GM12878 (cell line): ENCODE measurements at regions not wholly inside any gene's neighbourhood (a gene's known extent, or its start where the extent isn't known, plus 50 kb on each side); places are given as distances from the start of the nearest gene placed in this dataset.
"Not testable (repeated sequence)": the region's sequence is repeated elsewhere in the genome, so short reads cannot be mapped to it uniquely, and the experiment has no call there.

ENCODE experiments used
- ATAC-seq: fragments of 200-7000 bp; cut with Tn5 transposase; 3 replicates; pipeline ENCODE4 v1.9.1; 2020; ENCODE audit warnings: mild to moderate bottlenecking, moderate library complexity
- BruUV-seq: library from RNA; stranded (reverse); fragments of 400-500 nt; replicated peaks from 2 replicates; lab custom pipeline; 2021; lab: Mats Ljungman, UMichigan
- CTCF ChIA-PET: fragments of 300-600 bp; sonication (Branson Sonifier 250); formaldehyde crosslinking; extraction: SDS; loops from one replicate; lab custom pipeline; 2021; ENCODE audit warnings: inconsistent platforms; lab: Yijun Ruan, JAX
- POLR2A ChIA-PET: fragments of 350-600 bp; formaldehyde crosslinking; extraction: SDS; loops from one replicate; lab custom pipeline; 2021; ENCODE audit warnings: inconsistent platforms; lab: Charles Lee
- RAD21 ChIA-PET: fragments of 300-600 bp; sonication (Branson Sonifier 250); formaldehyde crosslinking; loops from one replicate; lab custom pipeline; 2023; ENCODE audit warnings: antibody characterized with exemption; ENCODE audit not compliant: unreplicated experiment; lab: Charles Lee
- SMC1A ChIA-PET: fragments of 300-600 bp; sonication (Branson Sonifier 250); formaldehyde crosslinking; loops from one replicate; lab custom pipeline; 2023; ENCODE audit not compliant: unreplicated experiment, uncharacterized antibody; lab: Charles Lee
- DNase-seq: peaks from one replicate; pipeline ENCODE4 v3.0.0-alpha.2; 2011; ENCODE audit warnings: low read depth, low spot score
- FAIRE-seq: peaks from 3 replicates; lab custom pipeline; 2011; peaks lifted over from hg19 to GRCh38; lab: Jason Lieb, UNC
- H2AFZ ChIP-seq: 2 replicates; pipeline ENCODE4 v1.6.0; 2011; ENCODE audit warnings: low read depth, low read length, control low read depth; ENCODE audit not compliant: control insufficient read depth
- H3K27ac ChIP-seq: 2 replicates; pipeline ENCODE4 v1.5.1; 2011; ENCODE audit warnings: control low read depth; ENCODE audit not compliant: control insufficient read depth, insufficient read depth
- H3K27me3 ChIP-seq, 2 experiments: replicated peaks in 1 of 2; 2 replicates each; pipeline versions ENCODE4 v1.6.0 to v1.6.1; 2011; ENCODE audit warnings: low read length in 1 of 2; ENCODE audit not compliant: control insufficient read depth in 2 of 2, insufficient read depth in 2 of 2
- H3K36me3 ChIP-seq, 2 experiments: 2 replicates each; pipeline ENCODE4 v1.5.1; 2011; ENCODE audit warnings: low read length in 1 of 2; ENCODE audit not compliant: control insufficient read depth in 2 of 2, insufficient read depth in 2 of 2
- H3K4me1 ChIP-seq: 2 replicates; pipeline ENCODE4 v1.6.1; 2011; ENCODE audit warnings: mild to moderate bottlenecking, low read length, moderate library complexity, mixed read lengths; ENCODE audit not compliant: control insufficient read depth, insufficient read depth
- H3K4me2 ChIP-seq: 2 replicates; pipeline ENCODE4 v1.6.0; 2011; ENCODE audit warnings: control low read depth; ENCODE audit not compliant: control insufficient read depth, insufficient read depth
- H3K4me3 ChIP-seq: fragments of 200-600 bp; sonication (generic); 2 replicates; pipeline ENCODE4 v1.5.1; 2016
- H3K79me2 ChIP-seq: 2 replicates; pipeline ENCODE4 v1.6.0; 2011; ENCODE audit warnings: low read length; ENCODE audit not compliant: control insufficient read depth, insufficient read depth
- H3K9ac ChIP-seq: 2 replicates; pipeline ENCODE4 v1.8.0; 2011; ENCODE audit warnings: low read length, control low read depth, mixed read lengths; ENCODE audit not compliant: control insufficient read depth, insufficient read depth
- H3K9me3 ChIP-seq: replicated peaks from 3 replicates; pipeline ENCODE4 v1.5.1; 2011; ENCODE audit warnings: mild to moderate bottlenecking, low read length; ENCODE audit not compliant: control insufficient read depth, insufficient read depth
- H4K20me1 ChIP-seq: 2 replicates; pipeline ENCODE4 v1.6.0; 2011; ENCODE audit not compliant: control insufficient read depth, insufficient read depth
- WGBS: methylation state at CpG from one replicate; pipeline ENCODE4 v1.1.6; 2016; ENCODE audit warnings: low lambda C conversion rate; ENCODE audit not compliant: insufficient replicate concordance, insufficient coverage; ENCODE audit errors: missing lambda C conversion rate; 5-methylcytosine and 5-hydroxymethylcytosine counted together
- in situ Hi-C: fragments of 300-500 bp; cut with MboI; formaldehyde crosslinking; loops from 9 replicates; pipeline ENCODE4 v1.14.3; 2018; ENCODE audit warnings: mixed read lengths
- intact Hi-C: fragments of 100-400 bp; cut with micrococcal nuclease; formaldehyde crosslinking; loops from one replicate; pipeline ENCODE4 v1.14.2; 2022; ENCODE audit not compliant: unreplicated experiment

DNA sequence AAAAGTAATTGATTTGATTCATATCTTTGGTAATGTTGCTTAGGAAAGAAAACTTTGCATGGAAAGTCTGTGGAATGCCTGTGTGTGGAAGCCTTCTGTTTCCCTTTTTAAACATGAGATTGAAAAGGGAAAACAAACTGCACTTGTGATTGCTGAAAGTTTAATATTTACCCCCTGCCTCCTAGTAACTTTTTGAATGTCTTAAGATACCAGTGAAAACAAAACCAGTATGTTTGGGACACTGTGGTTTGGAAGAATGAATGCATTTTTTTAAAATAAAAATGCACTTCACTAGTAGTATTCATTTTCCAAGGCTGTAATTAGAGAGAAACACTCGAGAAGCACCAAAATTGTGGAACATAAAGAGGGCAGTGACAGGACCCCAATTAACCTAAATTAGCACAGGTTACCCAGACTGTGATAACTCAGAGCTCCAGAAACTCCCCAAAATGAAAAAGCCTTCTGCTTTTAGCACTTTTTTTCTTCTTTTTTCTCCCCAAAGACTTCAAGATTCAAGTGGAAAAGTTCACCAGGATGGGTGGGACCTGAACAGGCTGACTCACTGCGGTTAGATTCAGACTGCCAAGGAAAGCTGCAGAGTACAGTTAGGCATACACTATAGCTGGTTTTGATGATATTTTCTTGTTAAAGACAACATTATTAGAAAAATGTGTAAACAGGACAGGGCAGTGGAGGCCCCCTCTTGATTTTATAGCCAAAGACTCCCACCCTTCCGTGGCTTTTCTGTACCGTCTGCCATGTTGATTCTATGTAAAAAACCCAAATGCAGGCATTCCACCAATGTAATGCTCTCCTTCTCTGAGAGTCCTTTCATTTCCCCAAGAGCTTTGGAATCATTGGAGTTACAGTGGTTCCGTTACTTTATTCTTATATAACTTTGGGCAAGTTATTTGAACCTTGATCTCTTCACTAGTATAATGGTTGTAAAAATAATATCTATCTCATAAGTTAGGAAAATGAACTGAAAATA is 88.6 kb upstream of the NBPF26 start:
- H3K4me2 ChIP-seq, H3K9me3 ChIP-seq, CTCF ChIA-PET, DNase-seq, in situ Hi-C loops, ATAC-seq, SMC1A ChIA-PET, RAD21 ChIA-PET, H3K36me3 ChIP-seq, intact Hi-C loops, H3K27me3 ChIP-seq, H3K9ac ChIP-seq, BruUV-seq, H3K4me1 ChIP-seq, H3K79me2 ChIP-seq, H4K20me1 ChIP-seq, H3K27ac ChIP-seq, H3K4me3 ChIP-seq, FAIRE-seq, H2AFZ ChIP-seq, POLR2A ChIA-PET: not testable (repeated sequence)
- no CpG with 5 or more reads among the region's 5 CpGs for WGBS

DNA sequence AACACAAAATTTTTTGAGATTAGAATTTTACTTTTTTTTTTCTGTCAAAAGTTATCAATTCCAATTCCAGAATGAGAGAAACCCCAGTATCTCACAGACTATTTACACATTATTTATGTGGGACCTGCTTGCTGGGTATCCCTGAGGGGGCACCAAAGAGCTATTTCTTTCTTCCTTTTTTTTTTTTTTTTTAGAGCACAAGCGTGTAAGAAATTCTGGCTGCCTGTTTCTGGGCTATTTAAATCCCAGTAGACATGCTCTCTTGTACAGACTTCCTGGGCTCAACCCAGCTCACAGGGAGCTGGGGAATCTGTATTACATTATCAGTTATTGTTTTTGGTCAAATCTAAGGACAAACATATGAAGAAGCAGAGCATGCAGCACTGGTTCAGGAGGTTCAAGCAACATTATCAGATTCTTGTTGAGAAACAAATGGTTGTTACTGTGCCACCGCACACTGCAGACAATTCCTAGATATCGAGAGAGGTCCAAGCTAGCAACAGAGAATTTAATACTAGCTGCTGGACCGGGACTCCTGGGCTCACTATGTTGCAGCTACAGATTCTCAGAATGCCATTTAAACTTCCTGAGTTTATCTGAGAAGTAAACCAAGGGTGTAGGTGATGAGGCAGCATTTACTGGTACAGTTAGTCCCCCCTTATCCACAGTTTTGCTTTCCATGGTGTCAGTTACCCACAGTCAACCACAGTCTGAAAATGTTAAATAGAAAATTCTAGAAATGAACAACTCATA is 83.3 kb upstream of the NBPF26 start:
- H3K9me3 ChIP-seq, POLR2A ChIA-PET, CTCF ChIA-PET, H3K27ac ChIP-seq, H3K79me2 ChIP-seq, H3K27me3 ChIP-seq, H3K36me3 ChIP-seq, RAD21 ChIA-PET, H3K4me2 ChIP-seq, H4K20me1 ChIP-seq, SMC1A ChIA-PET, H3K4me3 ChIP-seq, H3K9ac ChIP-seq, intact Hi-C loops, DNase-seq, FAIRE-seq, H3K4me1 ChIP-seq, in situ Hi-C loops, H2AFZ ChIP-seq, BruUV-seq: not testable (repeated sequence)
- WGBS, result no CpG with 5 or more reads among the region's 4 CpGs
- ATAC-seq, result peak; percentile 41; the same call in 2 of the 3 replicates

DNA sequence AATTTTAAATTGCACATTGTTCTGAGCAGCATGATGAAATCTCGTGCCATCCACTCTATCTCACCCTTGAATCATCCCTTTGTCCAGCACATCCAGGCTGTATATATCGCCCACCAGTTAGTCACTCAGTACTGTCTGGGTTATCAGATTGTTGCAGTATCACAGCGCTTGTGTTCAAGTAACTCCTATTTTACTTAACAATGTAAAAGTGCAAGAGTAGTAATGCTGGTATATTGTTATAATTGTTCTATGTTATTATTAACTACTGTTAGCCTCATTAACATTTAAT is 82.8 kb upstream of the NBPF26 start:
- SMC1A ChIA-PET, H3K9me3 ChIP-seq, BruUV-seq, CTCF ChIA-PET, H3K9ac ChIP-seq, H3K4me3 ChIP-seq, H3K36me3 ChIP-seq, POLR2A ChIA-PET, RAD21 ChIA-PET, H3K79me2 ChIP-seq, ATAC-seq, H3K4me1 ChIP-seq, intact Hi-C loops, H4K20me1 ChIP-seq, DNase-seq, H3K27me3 ChIP-seq, FAIRE-seq, H2AFZ ChIP-seq, in situ Hi-C loops, H3K27ac ChIP-seq, H3K4me2 ChIP-seq: not testable (repeated sequence)
- no CpG with 5 or more reads among the region's 3 CpGs for WGBS

DNA sequence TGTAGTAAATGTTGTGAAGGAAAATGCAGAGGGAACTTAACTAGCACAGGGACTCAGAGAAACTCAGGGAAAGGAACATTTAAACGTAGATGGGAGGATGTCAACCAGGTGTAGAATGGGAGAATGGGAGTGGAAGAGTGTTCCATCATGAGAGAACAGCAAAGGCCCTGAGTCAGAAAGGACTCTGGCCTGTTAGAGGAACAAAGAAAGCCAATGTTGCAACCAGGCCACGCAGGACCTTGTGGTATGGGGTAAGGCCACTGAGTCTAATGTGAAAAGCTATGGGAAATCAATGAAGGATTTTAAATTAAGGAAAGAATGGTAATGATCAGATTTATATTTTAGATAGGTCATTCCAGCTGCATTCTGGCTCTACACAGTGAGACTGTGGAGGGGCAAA is 76.6 kb upstream of the NBPF26 start:
- RAD21 ChIA-PET, ATAC-seq, H3K9me3 ChIP-seq, FAIRE-seq, intact Hi-C loops, in situ Hi-C loops, H3K4me1 ChIP-seq, H3K27me3 ChIP-seq, BruUV-seq, H4K20me1 ChIP-seq, H3K4me3 ChIP-seq, DNase-seq, H3K27ac ChIP-seq, POLR2A ChIA-PET, H3K79me2 ChIP-seq, H3K9ac ChIP-seq, CTCF ChIA-PET, SMC1A ChIA-PET, H2AFZ ChIP-seq, H3K4me2 ChIP-seq, H3K36me3 ChIP-seq: not testable (repeated sequence)
- WGBS, result no CpG with 5 or more reads among the region's 2 CpGs
